IPS-NIHi7 (cell line): ENCODE measurements at regions not wholly inside any gene's neighbourhood (a gene's known extent, or its start where the extent isn't known, plus 50 kb on each side); places are given as distances from the start of the nearest gene placed in this dataset.

Experiments used
- DNase-seq: peaks from one replicate; pipeline ENCODE4 v3.0.0; 2012; ENCODE audit warnings: mixed read lengths; ENCODE audit errors: extremely low spot score

DNA sequence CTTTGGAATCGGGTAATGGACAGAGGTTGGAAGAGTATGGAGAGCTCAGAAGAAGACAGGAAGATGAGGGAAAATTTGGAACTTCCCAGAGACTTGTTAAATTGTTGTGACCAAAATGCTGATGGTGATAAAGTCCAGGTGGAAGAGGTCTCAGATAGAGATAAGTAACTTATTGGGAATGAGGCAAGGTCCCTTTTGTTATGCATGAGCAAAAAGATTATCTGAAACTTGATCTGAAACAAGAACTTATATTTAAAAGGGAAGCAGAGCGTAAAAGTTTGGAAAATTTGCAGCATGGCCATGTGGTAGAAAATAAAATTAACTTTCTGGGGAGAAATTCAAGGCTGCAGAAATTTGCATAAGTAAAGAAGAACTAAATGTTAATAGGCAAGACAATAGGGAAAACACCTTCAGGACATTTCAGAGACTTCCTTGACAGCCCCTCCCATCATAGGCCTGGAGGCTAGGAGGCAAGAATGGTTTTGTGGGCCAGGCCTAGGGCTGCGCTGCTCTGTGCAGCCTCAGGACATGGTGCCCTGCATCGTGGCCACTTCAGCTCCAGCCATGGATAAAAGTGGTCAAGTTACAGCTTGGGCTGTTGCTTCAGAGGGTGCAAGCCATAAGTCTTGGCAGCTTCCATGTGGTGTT, 425.7 kb upstream of the PRICKLE1 start:
- no peak for DNase-seq

- DNase-seq: no peak
Observed at GRCh38 chr12:43011383-43011926, 421.9 kb upstream of the PRICKLE1 start.

GRCh38 chr12:43009846-43010240, 420.3 kb upstream of the PRICKLE1 start:
- no peak for DNase-seq

- no peak for DNase-seq
Observed at GRCh38 chr12:43008953-43009845, 419.7 kb upstream of the PRICKLE1 start.

DNA sequence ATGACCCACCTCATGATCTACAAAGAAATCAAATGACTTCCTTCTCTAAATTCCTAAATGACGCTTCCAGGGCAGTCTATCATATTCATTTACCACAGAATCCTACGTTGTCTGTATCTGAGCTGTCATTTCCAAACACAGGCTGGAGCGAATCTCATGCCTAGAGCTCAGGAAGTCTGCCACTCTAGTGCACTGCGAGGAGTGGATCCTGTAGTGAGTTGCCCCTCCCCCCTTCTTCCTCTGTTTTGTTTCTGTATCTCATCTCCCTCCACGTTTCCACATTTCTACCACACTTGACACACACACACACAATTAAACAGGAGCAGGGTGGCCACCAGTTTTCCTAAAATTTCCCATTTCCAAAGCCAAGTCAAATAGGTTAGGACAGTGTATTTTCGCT, 415.4 kb upstream of the PRICKLE1 start:
- DNase-seq: no peak

DNA sequence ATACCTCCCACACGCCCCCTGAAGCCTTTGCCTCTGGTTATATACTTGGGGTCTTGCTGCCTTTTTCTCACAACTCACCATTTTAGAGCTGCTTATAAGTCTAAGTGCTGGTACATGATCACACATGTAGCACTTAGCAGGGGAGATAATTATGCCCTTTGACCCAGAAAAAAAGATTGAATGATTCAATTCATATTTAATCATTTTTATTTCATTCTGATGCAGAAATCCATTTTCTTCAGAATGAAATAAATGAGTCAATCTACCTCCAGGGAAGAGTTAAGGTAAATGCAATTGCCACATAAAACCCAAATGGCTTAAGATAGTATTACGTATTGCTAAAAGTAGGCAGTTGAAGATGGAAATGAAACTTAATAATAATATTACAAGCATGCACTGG, 414.6 kb upstream of the PRICKLE1 start:
- DNase-seq: no peak

DNA sequence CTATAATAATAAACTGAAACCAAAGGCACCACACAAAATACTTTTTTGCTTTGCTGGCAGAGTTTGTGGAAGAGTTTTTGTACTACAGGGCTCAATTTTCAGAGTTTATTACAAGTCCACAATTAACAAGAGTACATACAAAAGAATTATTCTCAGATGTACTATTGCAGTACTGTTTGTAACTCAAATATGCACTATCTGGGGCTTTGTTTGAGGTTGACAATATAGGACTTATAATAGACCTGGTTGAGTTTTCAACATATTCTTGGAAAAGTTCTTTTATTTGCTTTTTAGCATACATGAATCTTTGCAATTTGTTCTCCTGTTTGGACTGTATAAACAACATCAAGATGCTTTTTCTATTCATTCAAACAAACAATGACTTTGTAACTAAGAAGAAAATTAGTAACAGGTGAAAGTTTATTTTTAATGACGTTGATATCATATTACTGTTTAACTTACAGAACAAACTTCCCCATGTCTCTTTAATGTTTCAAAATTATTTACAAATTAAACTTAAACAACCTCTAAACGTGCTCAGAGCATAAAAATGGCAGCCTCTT, 407.4 kb upstream of the PRICKLE1 start:
- no peak for DNase-seq

DNA sequence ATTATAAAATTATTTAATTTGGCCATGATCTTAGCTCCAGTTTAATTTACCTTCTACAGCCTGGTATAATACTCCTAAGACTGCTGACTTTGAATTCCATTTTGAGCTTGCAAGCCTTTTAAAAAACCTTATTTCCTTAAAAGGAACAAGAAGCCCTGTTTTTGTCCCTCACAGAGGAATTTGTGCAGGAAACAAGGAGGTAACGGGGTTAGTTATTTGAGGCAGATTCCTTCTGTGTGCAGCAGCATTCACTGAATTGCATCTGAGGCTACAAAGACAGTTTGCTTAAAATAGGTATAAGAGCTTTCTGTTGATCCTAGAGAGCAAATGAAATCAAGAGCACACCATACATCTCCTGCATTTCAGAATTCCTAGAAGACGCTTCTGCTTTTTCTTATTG, 403.3 kb upstream of the PRICKLE1 start:
- no peak for DNase-seq

GRCh38 chr12:42990387-42990786, 400.8 kb upstream of the PRICKLE1 start:
- no peak for DNase-seq

- no peak for DNase-seq
Observed at GRCh38 chr12:42987216-42987650, 397.7 kb upstream of the PRICKLE1 start.

DNA sequence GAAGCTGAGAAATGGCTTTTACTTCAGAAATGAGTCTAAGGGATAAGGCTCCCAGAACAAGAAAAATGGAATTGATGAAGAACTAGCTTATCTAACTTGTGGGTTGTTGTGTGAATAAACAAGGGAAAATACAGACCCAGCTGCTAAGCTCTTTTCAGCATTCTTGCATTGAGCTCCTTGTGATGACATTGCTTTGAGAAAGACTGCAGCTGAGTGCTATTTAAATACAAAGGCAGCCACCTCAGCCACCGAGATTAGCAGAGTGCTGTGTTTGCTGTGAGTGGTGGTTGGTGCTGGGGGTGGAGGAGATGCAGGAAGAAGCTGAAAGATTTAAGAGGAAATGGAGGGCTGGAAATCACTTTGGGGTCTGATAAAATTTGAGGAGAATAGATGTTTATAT, 396.0 kb upstream of the PRICKLE1 start:
- DNase-seq: peak; percentile 80

DNA sequence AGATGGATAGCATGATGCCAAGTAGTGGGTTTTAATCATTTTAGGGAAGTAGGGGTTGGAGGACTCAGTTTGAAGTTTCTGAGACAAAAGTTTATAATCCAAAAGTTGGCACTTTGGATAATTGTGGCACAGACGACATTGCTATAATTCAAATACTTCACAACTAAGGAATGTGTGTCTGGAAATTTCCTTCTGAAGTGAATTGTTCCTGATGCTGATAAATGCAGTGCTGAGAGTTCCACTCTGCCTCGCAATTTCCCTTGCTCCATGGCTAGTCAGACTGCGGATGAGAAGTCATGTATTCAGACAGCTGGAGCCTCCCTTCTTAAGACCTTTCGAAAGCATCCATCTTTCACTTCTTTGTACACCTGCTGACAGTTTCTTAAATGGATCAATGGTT, 393.3 kb upstream of the PRICKLE1 start:
- no peak for DNase-seq

GRCh38 chr12:42981379-42981778, 391.8 kb upstream of the PRICKLE1 start:
- no peak for DNase-seq

- no peak for DNase-seq
Observed at GRCh38 chr12:42980441-42980840, 390.9 kb upstream of the PRICKLE1 start.

GRCh38 chr12:42979746-42980145, 390.2 kb upstream of the PRICKLE1 start:
- no peak for DNase-seq

DNA sequence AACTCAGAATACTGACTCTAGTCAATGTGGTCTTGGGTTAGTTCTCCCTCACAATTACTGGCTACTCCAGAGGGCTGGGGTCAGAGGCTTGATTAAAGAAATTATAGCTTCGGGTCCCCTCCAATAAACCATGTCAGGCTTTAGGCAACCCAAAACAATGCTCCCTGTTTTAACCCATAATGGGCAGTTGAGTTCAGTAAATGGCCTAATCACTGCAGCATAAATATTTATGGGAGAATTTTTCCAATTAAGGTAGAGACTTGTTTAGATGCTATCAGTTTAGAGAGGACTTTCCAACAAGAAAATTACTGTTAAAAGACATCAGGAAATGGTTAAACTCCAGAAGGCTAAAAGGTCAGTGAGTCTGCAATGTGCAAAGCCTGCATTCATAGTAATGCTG, 389.2 kb upstream of the PRICKLE1 start:
- no peak for DNase-seq

- DNase-seq: no peak
Observed at GRCh38 chr12:42977451-42978230, 388.1 kb upstream of the PRICKLE1 start.

DNA sequence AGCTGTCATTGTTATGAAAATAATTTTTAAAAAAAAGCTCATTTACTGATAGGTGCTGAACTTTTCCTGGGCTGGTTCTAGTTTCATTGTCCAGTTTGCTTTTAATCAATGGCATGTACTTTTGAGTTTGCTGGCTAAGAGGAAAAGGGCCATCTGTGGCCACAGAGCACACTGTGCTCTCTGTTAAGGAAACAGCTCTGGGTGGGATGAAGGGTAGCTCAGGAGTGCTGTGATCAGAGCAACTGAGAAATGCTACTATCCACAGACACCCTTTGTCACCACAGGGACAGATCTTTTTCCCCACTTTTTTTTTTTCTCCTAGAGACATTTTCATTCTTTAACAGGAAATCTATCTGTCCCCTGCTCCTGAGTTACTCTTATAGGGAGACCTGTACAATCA, 387.1 kb upstream of the PRICKLE1 start:
- no peak for DNase-seq

GRCh38 chr12:42976122-42976521, 386.6 kb upstream of the PRICKLE1 start:
- no peak for DNase-seq

DNA sequence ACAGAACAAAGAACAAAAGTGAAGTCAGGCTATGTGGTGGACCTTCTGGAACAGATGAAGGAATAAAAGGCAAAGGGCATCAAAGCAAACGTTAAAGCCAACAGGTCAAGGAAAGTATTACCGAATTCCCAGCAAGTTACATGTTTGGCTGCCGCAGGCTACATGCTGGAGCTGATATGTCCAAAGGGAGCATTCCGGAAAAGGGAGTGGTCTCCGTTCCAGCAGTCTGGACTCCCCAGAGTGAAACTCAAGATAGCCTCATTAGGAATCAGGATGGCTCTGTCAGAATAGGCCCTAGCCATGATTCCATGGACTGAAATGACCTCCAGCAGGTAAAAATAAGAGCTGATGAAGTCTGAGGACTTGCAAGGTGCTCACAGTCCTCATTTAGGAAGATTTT, 379.8 kb upstream of the PRICKLE1 start:
- DNase-seq: no peak

DNA sequence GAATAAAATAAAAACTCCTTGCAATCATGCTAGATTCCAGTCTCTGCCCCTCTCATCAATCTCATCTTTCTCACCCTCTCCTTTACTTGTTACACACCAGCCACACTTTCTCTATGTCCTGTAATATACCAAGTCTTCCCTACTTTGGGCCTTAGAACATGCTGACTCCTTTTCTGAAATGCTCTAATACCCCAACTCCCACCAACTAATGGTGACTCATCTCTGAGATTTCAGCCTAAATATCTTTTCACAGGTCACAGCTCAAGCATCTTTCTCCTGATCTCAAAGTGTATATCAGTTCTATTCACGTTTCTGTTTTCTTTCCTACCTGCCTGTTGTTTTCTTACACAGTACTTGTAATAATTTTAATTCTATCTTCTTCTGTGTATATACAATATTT, 378.9 kb upstream of the PRICKLE1 start:
- DNase-seq: no peak

- no peak for DNase-seq
Observed at GRCh38 chr12:42967850-42968249, 378.3 kb upstream of the PRICKLE1 start.
